Kidney (tissue), 13 donors: ENCODE measurements at regions not wholly inside any gene's neighbourhood (a gene's known extent, or its start where the extent isn't known, plus 50 kb on each side); places are given as distances from the start of the nearest gene placed in this dataset.

ENCODE experiments used
- DNase-seq, 5 donors: peaks; one replicate each; pipeline ENCODE4 v3.0.0-alpha.2; 2013 to 2020
- FAIRE-seq: peaks from 2 replicates; lab custom pipeline; 2012; peaks lifted over from hg19 to GRCh38; lab: Jason Lieb, UNC
- H3K27ac ChIP-seq, 2 donors: one replicate each; pipeline ENCODE4 v1.7.0; 2013; ENCODE audit warnings: low read depth in 2 of 2, low read length in 2 of 2, inconsistent platforms in 1 of 2
- H3K27me3 ChIP-seq: one replicate; pipeline ENCODE4 v1.7.1; 2013; ENCODE audit warnings: low read length, inconsistent platforms; ENCODE audit not compliant: control insufficient read depth, insufficient read depth
- H3K36me3 ChIP-seq, 3 donors: one replicate each; pipeline versions ENCODE4 v1.7.0 to v1.7.1; 2013; ENCODE audit warnings: low read length in 3 of 3, control low read depth in 1 of 3, inconsistent platforms in 1 of 3; ENCODE audit not compliant: insufficient read depth in 3 of 3, control insufficient read depth in 2 of 3
- H3K4me1 ChIP-seq, 3 donors: one replicate each; pipeline versions ENCODE4 v1.7.0 to v1.7.1; 2013; ENCODE audit warnings: low read length in 3 of 3, inconsistent platforms in 1 of 3, low read depth in 1 of 3; ENCODE audit not compliant: control insufficient read depth in 2 of 3, insufficient read depth in 2 of 3
- H3K4me3 ChIP-seq, 3 donors: one replicate each; pipeline versions ENCODE4 v1.7.0 to v1.8.1; 2013; ENCODE audit warnings: low read length in 3 of 3, control low read depth in 1 of 3, inconsistent platforms in 1 of 3
- H3K9ac ChIP-seq, 3 donors: one replicate each; pipeline versions ENCODE4 v1.7.0 to v1.7.1; 2013; ENCODE audit warnings: low read length in 3 of 3, control low read depth in 1 of 3, inconsistent platforms in 1 of 3
- H3K9me3 ChIP-seq, 3 donors: one replicate each; pipeline versions ENCODE4 v1.7.0 to v1.7.1; 2013; ENCODE audit warnings: low read length in 3 of 3, control low read depth in 1 of 3, inconsistent platforms in 1 of 3; ENCODE audit not compliant: control insufficient read depth in 2 of 3, insufficient read depth in 1 of 3
- intact Hi-C: fragments of 100-400 bp; cut with DNase I; formaldehyde crosslinking; loops from one replicate; pipeline ENCODE4 v1.11.1; 2022
- TF ChIP-seq, protein P1 (sequence below): IDR thresholded peaks from 3 replicates; pipeline ENCODE4 v1.5.1; 2012; ENCODE audit warnings: mild to moderate bottlenecking, moderate library complexity, borderline replicate concordance; ENCODE audit not compliant: insufficient read depth; ENCODE audit errors: extremely low read depth
- donor health status: control.
- donor health status: control.
- donor health status: control.
- donor health status: control.
- donor health status: control.
- donor health status: DM: yes; HTN: yes; CAD: no.
- donor health status: Normal renal cell carcinoma (clear cell type).

DNA sequence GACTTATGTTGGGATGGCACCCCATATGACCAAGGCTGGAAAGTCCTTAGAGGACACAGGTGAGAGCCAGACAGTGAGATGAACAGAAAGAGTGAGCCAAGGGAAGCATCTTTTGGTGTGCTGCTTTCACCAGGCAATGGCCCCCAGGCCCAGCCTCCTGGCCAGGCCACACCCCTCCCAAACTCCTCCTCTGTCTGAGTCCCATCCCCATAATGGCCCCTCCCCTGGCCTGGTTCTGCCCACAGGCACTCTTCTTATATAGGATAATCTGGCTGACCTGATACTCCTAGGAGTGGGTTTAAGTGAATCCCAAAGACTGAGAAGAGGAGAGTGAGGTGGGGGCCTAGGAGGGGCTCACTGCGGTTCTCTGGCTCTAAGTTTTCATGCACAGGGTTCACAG, 252.5 kb downstream of the RPS24 start:
- Histone ChIP-seq H3K4me3 (no peak overlapping the region), H3K27me3 (no peaks in the 10 kb centered on the region), H3K27ac (peak overlapping the region in 1 of 2 donors; percentile 32), H3K4me1 (peaks cover 0 to 6% (median 0%) of the 10 kb centered on the region in 3 donors), H3K9ac (no peak overlapping the region), H3K36me3 (no peaks in the 10 kb centered on the region), H3K9me3 (no peaks in the 10 kb centered on the region)
- intact Hi-C loops, result no loop called here
- FAIRE-seq (no peak), DNase-seq (no peak)
- TF ChIP-seq, protein P1, sequence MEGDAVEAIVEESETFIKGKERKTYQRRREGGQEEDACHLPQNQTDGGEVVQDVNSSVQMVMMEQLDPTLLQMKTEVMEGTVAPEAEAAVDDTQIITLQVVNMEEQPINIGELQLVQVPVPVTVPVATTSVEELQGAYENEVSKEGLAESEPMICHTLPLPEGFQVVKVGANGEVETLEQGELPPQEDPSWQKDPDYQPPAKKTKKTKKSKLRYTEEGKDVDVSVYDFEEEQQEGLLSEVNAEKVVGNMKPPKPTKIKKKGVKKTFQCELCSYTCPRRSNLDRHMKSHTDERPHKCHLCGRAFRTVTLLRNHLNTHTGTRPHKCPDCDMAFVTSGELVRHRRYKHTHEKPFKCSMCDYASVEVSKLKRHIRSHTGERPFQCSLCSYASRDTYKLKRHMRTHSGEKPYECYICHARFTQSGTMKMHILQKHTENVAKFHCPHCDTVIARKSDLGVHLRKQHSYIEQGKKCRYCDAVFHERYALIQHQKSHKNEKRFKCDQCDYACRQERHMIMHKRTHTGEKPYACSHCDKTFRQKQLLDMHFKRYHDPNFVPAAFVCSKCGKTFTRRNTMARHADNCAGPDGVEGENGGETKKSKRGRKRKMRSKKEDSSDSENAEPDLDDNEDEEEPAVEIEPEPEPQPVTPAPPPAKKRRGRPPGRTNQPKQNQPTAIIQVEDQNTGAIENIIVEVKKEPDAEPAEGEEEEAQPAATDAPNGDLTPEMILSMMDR, result no peak

DNA sequence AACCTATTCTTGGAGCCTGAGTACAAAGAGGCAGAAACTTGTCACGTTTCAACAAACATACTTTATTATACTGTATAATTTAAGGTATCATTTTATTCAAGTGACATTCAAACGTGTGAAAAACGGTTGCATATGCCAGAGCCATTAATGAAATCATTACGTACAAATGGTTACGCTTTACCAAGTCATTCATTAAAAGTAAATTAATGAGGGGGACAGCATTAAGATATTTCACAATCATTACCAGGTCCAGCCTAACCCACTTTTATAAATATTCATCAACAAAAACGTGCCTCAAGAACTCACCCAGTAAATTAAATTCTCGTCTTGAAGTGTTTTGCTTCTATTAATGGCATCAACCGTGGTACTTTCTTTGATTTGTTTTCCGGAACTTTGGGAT, 253.0 kb downstream of the RPS24 start:
- TF ChIP-seq, protein P1, result no peak
- Histone ChIP-seq H3K9ac (no peak overlapping the region), H3K27ac (no peak overlapping the region), H3K36me3 (no peaks in the 10 kb centered on the region), H3K27me3 (no peaks in the 10 kb centered on the region), H3K4me3 (no peak overlapping the region), H3K4me1 (peaks cover 0 to 6% (median 0%) of the 10 kb centered on the region in 3 donors), H3K9me3 (no peaks in the 10 kb centered on the region)
- intact Hi-C loops, result no loop called here
- DNase-seq, result no peak
- FAIRE-seq, result no peak

- H3K27ac ChIP-seq, result no peak overlapping the region
- intact Hi-C loops, result no loop called here
- TF ChIP-seq, protein P1, result no peak
- no peaks in the 10 kb centered on the region for H3K36me3 ChIP-seq
- peak in 1 of 5 donors; percentile 4 for DNase-seq
- H3K9ac ChIP-seq, result no peak overlapping the region
- H3K27me3 ChIP-seq, result no peaks in the 10 kb centered on the region
- peaks cover 0 to 6% (median 0%) of the 10 kb centered on the region in 3 donors for H3K4me1 ChIP-seq
- no peaks in the 10 kb centered on the region for H3K9me3 ChIP-seq
- H3K4me3 ChIP-seq, result no peak overlapping the region
- FAIRE-seq, result no peak
Observed at GRCh38 chr10:78287618-78288017, 254.0 kb downstream of the RPS24 start.

DNA sequence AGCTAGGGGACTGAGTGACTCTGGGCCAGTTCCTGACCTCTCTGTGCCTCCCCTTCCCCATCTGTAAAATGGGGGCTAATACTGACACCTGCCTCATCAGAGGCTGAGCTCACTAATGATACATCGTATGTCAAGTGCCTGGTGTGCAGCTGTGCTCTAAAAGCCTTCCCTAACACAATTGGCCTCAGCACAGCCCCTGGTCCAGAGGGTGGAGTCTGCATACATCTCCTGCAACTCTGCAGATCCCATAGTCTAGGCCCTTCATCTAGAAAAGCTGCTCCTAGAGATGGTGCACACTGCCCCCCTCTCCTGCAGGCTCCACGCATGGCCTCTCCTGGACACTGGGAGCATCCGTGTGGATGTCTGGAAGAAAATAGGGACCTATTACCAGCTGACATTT, 255.0 kb downstream of the RPS24 start:
- Histone ChIP-seq H3K27me3 (no peaks in the 10 kb centered on the region), H3K36me3 (no peaks in the 10 kb centered on the region), H3K27ac (no peak overlapping the region), H3K4me1 (peaks cover 0 to 4% (median 0%) of the 10 kb centered on the region in 3 donors), H3K9me3 (no peaks in the 10 kb centered on the region), H3K4me3 (no peak overlapping the region), H3K9ac (no peak overlapping the region)
- peak in 1 of 5 donors; percentile 31 for DNase-seq
- intact Hi-C loops, result no loop called here
- no peak for FAIRE-seq
- TF ChIP-seq, protein P1, result no peak
